ENCODE measurements at regions not wholly inside any gene's neighbourhood (a gene's known extent, or its start where the extent isn't known, plus 50 kb on each side); places are given as distances from the start of the nearest gene placed in this dataset.

GRCh38 chr4:32243926-32244325 lies 1523.8 kb downstream of the PCDH7 start:
- Histone ChIP-seq H3K27ac (ENCODE audit: low read depth, low read length, poor library complexity, severe bottlenecking) (no peak overlapping the region), H3K4me1 (ENCODE audit: insufficient read depth, low read length, poor library complexity, severe bottlenecking) (no peaks in the 10 kb centered on the region), H3K9me3 (ENCODE audit: low read depth, low read length, poor library complexity, severe bottlenecking) (no peaks in the 10 kb centered on the region), H3K36me3 (ENCODE audit: insufficient read depth, low read length, poor library complexity, severe bottlenecking) (no peaks in the 10 kb centered on the region), H3K4me3 (ENCODE audit: low read depth, low read length, poor library complexity, severe bottlenecking) (no peak overlapping the region), H3K27me3 (replicated peaks; ENCODE audit: insufficient read depth, low read depth, low read length, poor library complexity) (no peaks in the 10 kb centered on the region)
- BruUV-seq (replicated peaks) = no TSS peak
- CTCF ChIA-PET = no interaction called here
- intact Hi-C loops (cut with micrococcal nuclease; ENCODE audit: unreplicated experiment) = no loop called here
- POLR2A ChIA-PET (ENCODE audit: low non-redundant PET) = no interaction called here
- TF ChIP-seq, protein P1, sequence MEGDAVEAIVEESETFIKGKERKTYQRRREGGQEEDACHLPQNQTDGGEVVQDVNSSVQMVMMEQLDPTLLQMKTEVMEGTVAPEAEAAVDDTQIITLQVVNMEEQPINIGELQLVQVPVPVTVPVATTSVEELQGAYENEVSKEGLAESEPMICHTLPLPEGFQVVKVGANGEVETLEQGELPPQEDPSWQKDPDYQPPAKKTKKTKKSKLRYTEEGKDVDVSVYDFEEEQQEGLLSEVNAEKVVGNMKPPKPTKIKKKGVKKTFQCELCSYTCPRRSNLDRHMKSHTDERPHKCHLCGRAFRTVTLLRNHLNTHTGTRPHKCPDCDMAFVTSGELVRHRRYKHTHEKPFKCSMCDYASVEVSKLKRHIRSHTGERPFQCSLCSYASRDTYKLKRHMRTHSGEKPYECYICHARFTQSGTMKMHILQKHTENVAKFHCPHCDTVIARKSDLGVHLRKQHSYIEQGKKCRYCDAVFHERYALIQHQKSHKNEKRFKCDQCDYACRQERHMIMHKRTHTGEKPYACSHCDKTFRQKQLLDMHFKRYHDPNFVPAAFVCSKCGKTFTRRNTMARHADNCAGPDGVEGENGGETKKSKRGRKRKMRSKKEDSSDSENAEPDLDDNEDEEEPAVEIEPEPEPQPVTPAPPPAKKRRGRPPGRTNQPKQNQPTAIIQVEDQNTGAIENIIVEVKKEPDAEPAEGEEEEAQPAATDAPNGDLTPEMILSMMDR (conservative IDR thresholded peaks at IDR 0.05; ENCODE audit: low read depth, low read length) = no peak
- TF ChIP-seq EZH2 (IDR thresholded peaks at IDR 0.05; ENCODE audit: borderline replicate concordance, low read depth, low read length, poor library complexity, severe bottlenecking) = no peak
- no peak for DNase-seq (ENCODE audit: low spot score)

- no peak for DNase-seq (ENCODE audit: low spot score)
- Histone ChIP-seq H3K9me3 (ENCODE audit: low read depth, low read length, poor library complexity, severe bottlenecking) (no peaks in the 10 kb centered on the region), H3K4me3 (ENCODE audit: low read depth, low read length, poor library complexity, severe bottlenecking) (no peak overlapping the region), H3K36me3 (ENCODE audit: insufficient read depth, low read length, poor library complexity, severe bottlenecking) (no peaks in the 10 kb centered on the region), H3K27ac (ENCODE audit: low read depth, low read length, poor library complexity, severe bottlenecking) (no peak overlapping the region), H3K4me1 (ENCODE audit: insufficient read depth, low read length, poor library complexity, severe bottlenecking) (no peaks in the 10 kb centered on the region), H3K27me3 (replicated peaks; ENCODE audit: insufficient read depth, low read depth, low read length, poor library complexity) (no peaks in the 10 kb centered on the region)
- no peak for TF ChIP-seq EZH2 (IDR thresholded peaks at IDR 0.05; ENCODE audit: borderline replicate concordance, low read depth, low read length, poor library complexity, severe bottlenecking)
- TF ChIP-seq, protein P1 (conservative IDR thresholded peaks at IDR 0.05; ENCODE audit: low read depth, low read length) = no peak
- intact Hi-C loops (cut with micrococcal nuclease; ENCODE audit: unreplicated experiment) = no loop called here
- ChIA-PET POLR2A (ENCODE audit: low non-redundant PET) (no interaction called here), CTCF (no interaction called here)
- BruUV-seq (replicated peaks) = no TSS peak
Measured at GRCh38 chr4:32249040-32249439, 1528.9 kb downstream of the PCDH7 start.

GRCh38 chr4:32251126-32251525 lies 1531.0 kb downstream of the PCDH7 start:
- ChIA-PET POLR2A (ENCODE audit: low non-redundant PET) (no interaction called here), CTCF (no interaction called here)
- no peak for DNase-seq (ENCODE audit: low spot score)
- no peak overlapping the region for H3K27ac ChIP-seq (ENCODE audit: low read depth, low read length, poor library complexity, severe bottlenecking)
- H3K27me3 ChIP-seq (replicated peaks; ENCODE audit: insufficient read depth, low read depth, low read length, poor library complexity) = no peaks in the 10 kb centered on the region
- intact Hi-C loops (cut with micrococcal nuclease; ENCODE audit: unreplicated experiment) = no loop called here
- H3K4me3 ChIP-seq (ENCODE audit: low read depth, low read length, poor library complexity, severe bottlenecking) = no peak overlapping the region
- no TSS peak for BruUV-seq (replicated peaks)
- TF ChIP-seq, protein P1 (conservative IDR thresholded peaks at IDR 0.05; ENCODE audit: low read depth, low read length) = no peak
- no peak for TF ChIP-seq EZH2 (IDR thresholded peaks at IDR 0.05; ENCODE audit: borderline replicate concordance, low read depth, low read length, poor library complexity, severe bottlenecking)
- no peaks in the 10 kb centered on the region for H3K36me3 ChIP-seq (ENCODE audit: insufficient read depth, low read length, poor library complexity, severe bottlenecking)
- H3K4me1 ChIP-seq (ENCODE audit: insufficient read depth, low read length, poor library complexity, severe bottlenecking) = no peaks in the 10 kb centered on the region
- no peaks in the 10 kb centered on the region for H3K9me3 ChIP-seq (ENCODE audit: low read depth, low read length, poor library complexity, severe bottlenecking)
